Hepatocyte (in vitro differentiated cells): ENCODE measurements at regions not wholly inside any gene's neighbourhood (a gene's known extent, or its start where the extent isn't known, plus 50 kb on each side); places are given as distances from the start of the nearest gene placed in this dataset.

Experiments
- DNase-seq: peaks from one replicate; pipeline ENCODE4 v3.0.0-alpha.2; 2016; ENCODE audit warnings: low spot score
- H2AFZ ChIP-seq: fragments of 200-600 bp; sonication (generic); 2 replicates; pipeline ENCODE4 v1.6.0; 2016; ENCODE audit warnings: antibody characterized with exemption, mild to moderate bottlenecking
- H3K27ac ChIP-seq: fragments of 200-600 bp; sonication (generic); 2 replicates; pipeline ENCODE4 v1.5.1; 2016; ENCODE audit warnings: mild to moderate bottlenecking
- H3K27me3 ChIP-seq: fragments of 200-600 bp; sonication (generic); 2 replicates; pipeline ENCODE4 v1.6.1; 2016
- H3K36me3 ChIP-seq: fragments of 200-600 bp; sonication (generic); replicated peaks from 2 replicates; pipeline ENCODE4 v1.5.1; 2016; ENCODE audit warnings: low read depth; ENCODE audit not compliant: insufficient read depth
- H3K4me1 ChIP-seq: fragments of 200-600 bp; sonication (generic); 2 replicates; pipeline ENCODE4 v1.5.1; 2016; ENCODE audit warnings: mild to moderate bottlenecking, moderate library complexity; ENCODE audit not compliant: insufficient read depth
- H3K4me2 ChIP-seq: fragments of 200-600 bp; sonication (generic); 2 replicates; pipeline ENCODE4 v1.6.0; 2016
- H3K4me3 ChIP-seq: fragments of 200-600 bp; sonication (generic); 2 replicates; pipeline ENCODE4 v1.5.1; 2016; ENCODE audit warnings: mild to moderate bottlenecking
- H3K79me2 ChIP-seq: fragments of 200-600 bp; sonication (generic); 2 replicates; pipeline ENCODE4 v1.6.0; 2017; ENCODE audit warnings: mild to moderate bottlenecking
- H3K9me2 ChIP-seq: fragments of 200-600 bp; sonication (generic); replicated peaks from 2 replicates; pipeline ENCODE4 v1.6.0; 2017; ENCODE audit warnings: mild to moderate bottlenecking; ENCODE audit not compliant: insufficient read depth
- H3K9me3 ChIP-seq: fragments of 200-600 bp; sonication (generic); 2 replicates; pipeline ENCODE4 v1.5.1; 2016; ENCODE audit warnings: low read depth, mild to moderate bottlenecking
- H4K20me1 ChIP-seq: fragments of 200-600 bp; sonication (generic); 2 replicates; pipeline ENCODE4 v1.6.0; 2016; ENCODE audit warnings: mild to moderate bottlenecking; ENCODE audit not compliant: insufficient read depth, poor library complexity, severe bottlenecking
- EZH2 ChIP-seq: fragments of 200-600 bp; sonication (generic); IDR thresholded peaks from 2 replicates; pipeline ENCODE4 v1.6.1; 2016; ENCODE audit warnings: antibody characterized with exemption, mild to moderate bottlenecking, borderline replicate concordance
- EZH2phosphoT487 ChIP-seq: fragments of 200-600 bp; sonication (generic); IDR thresholded peaks from one replicate; pipeline ENCODE4 v1.6.1; 2018; ENCODE audit warnings: antibody characterized with exemption, mild to moderate bottlenecking, low read depth, moderate library complexity; ENCODE audit not compliant: unreplicated experiment, severe bottlenecking
- WGBS: methylation state at CpG from one replicate; pipeline ENCODE4 v1.1.6; 2016; ENCODE audit warnings: low lambda C conversion rate; ENCODE audit errors: missing lambda C conversion rate; 5-methylcytosine and 5-hydroxymethylcytosine counted together
- TF ChIP-seq, protein P1 (sequence below): fragments of 200-600 bp; sonication (generic); IDR thresholded peaks from 2 replicates; pipeline ENCODE4 v1.5.1; 2016; ENCODE audit warnings: antibody characterized with exemption, mild to moderate bottlenecking; ENCODE audit not compliant: poor library complexity

DNA sequence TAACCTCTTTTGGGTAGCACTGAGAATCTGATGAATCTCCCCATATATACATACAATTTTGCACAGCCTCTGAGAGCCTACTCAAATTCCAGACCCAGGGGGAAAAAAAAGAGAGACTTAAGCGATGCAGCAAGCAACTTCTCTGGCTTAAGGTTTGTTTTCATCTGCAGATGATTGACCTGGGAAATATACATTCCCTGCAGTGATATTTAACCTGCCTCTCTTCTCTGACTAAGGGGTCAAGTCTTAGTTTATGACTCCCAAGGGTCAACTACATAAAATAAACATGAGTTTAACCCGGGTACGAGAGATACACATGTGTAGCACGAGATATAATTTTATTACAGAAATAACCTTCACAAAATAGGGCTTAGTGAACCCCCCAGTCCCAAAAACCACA, 737.8 kb downstream of the TUSC7 start:
- Histone ChIP-seq H3K4me3 (no peak overlapping the region), H3K79me2 (no peaks in the 10 kb centered on the region), H3K4me1 (peaks cover 5% of the 10 kb centered on the region), H3K27ac (no peak overlapping the region), H2AFZ (no peak overlapping the region), H3K9me2 (no peaks in the 10 kb centered on the region), H4K20me1 (no peaks in the 10 kb centered on the region), H3K4me2 (no peak overlapping the region), H3K27me3 (no peaks in the 10 kb centered on the region), H3K36me3 (no peaks in the 10 kb centered on the region), H3K9me3 (no peaks in the 10 kb centered on the region)
- DNase-seq, result no peak
- TF ChIP-seq EZH2 (no peak), EZH2phosphoT487 (no peak)
- TF ChIP-seq, protein P1, sequence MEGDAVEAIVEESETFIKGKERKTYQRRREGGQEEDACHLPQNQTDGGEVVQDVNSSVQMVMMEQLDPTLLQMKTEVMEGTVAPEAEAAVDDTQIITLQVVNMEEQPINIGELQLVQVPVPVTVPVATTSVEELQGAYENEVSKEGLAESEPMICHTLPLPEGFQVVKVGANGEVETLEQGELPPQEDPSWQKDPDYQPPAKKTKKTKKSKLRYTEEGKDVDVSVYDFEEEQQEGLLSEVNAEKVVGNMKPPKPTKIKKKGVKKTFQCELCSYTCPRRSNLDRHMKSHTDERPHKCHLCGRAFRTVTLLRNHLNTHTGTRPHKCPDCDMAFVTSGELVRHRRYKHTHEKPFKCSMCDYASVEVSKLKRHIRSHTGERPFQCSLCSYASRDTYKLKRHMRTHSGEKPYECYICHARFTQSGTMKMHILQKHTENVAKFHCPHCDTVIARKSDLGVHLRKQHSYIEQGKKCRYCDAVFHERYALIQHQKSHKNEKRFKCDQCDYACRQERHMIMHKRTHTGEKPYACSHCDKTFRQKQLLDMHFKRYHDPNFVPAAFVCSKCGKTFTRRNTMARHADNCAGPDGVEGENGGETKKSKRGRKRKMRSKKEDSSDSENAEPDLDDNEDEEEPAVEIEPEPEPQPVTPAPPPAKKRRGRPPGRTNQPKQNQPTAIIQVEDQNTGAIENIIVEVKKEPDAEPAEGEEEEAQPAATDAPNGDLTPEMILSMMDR, result no peak
- WGBS, result 78% methylated on average over 4 of the region's 4 CpGs

DNA sequence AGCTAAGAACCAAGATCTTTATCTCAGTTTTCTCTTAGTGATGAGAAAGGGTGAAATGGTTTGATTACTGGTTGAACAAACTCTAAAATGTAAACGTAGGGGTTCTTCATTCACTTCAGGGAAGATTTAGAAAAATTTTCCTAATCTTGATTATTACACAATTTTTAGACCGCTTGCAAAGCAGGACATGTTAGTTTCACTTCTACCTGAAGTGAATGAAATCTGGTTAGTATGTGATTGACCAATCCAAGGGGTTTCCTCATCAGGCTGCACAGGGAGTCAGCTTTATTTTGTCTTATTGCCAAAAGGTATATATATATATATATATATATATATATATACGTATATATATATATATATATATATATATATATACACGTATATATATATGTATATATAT, 740.4 kb downstream of the TUSC7 start:
- H3K9me3 ChIP-seq, result no peaks in the 10 kb centered on the region
- no peak overlapping the region for H3K4me2 ChIP-seq
- no peaks in the 10 kb centered on the region for H3K36me3 ChIP-seq
- TF ChIP-seq EZH2phosphoT487 (no peak), EZH2 (no peak)
- TF ChIP-seq, protein P1, result no peak
- no peaks in the 10 kb centered on the region for H3K79me2 ChIP-seq
- no peaks in the 10 kb centered on the region for H3K4me1 ChIP-seq
- H3K4me3 ChIP-seq, result no peak overlapping the region
- H3K27me3 ChIP-seq, result no peaks in the 10 kb centered on the region
- 86% methylated on average over 2 of the region's 4 CpGs for WGBS
- no peak overlapping the region for H2AFZ ChIP-seq
- H3K27ac ChIP-seq, result no peak overlapping the region
- H4K20me1 ChIP-seq, result no peaks in the 10 kb centered on the region
- no peaks in the 10 kb centered on the region for H3K9me2 ChIP-seq
- DNase-seq, result no peak

DNA sequence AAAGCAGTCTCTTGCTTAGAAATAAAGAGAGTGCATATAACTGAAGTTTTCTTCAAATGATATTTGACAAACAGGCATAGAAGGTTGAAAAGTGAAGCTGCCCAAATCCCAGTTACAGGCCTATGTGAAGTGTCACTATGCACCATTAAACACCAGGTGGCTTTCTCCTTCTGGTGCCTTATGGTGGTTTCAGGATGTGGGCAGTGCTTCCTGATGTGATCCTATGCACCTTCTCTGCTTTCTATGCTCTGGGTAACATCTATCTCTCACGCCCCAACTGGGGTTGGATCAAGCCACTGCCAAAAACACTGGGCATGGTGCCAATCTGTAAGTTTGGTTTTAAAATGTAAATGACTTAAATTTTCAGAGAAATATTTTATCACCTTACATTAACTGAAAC, 744.7 kb downstream of the TUSC7 start:
- H2AFZ ChIP-seq, result no peak overlapping the region
- H3K4me2 ChIP-seq, result no peak overlapping the region
- H3K9me2 ChIP-seq, result no peaks in the 10 kb centered on the region
- H3K9me3 ChIP-seq, result no peaks in the 10 kb centered on the region
- H3K27ac ChIP-seq, result no peak overlapping the region
- no peaks in the 10 kb centered on the region for H3K4me1 ChIP-seq
- no peaks in the 10 kb centered on the region for H3K36me3 ChIP-seq
- 91% methylated on average over 1 of the region's 1 CpG for WGBS
- TF ChIP-seq, protein P1, result no peak
- no peak for TF ChIP-seq EZH2
- TF ChIP-seq EZH2phosphoT487, result no peak
- no peak overlapping the region for H3K4me3 ChIP-seq
- no peaks in the 10 kb centered on the region for H3K27me3 ChIP-seq
- DNase-seq, result no peak
- no peaks in the 10 kb centered on the region for H3K79me2 ChIP-seq
- no peaks in the 10 kb centered on the region for H4K20me1 ChIP-seq

DNA sequence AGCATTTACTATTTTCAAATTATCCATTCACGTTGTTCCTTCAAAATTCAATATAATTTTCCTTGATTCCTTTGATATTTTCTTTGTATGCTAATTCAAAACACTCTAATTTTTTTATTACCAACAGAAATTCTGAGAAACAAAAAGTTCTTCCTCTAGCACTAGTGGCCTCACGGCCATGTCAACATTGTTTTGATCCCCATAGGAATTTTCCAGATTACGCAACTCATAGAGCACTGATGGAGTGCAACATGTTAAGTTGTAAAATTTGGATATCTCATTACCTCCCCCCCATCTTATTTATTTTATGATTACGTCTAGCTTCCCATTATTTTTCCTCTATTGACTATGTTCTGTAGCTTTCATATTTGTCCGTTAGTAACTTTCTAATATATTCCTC, 745.3 kb downstream of the TUSC7 start:
- WGBS, result 94% methylated on average over 5 of the region's 5 CpGs
- Histone ChIP-seq H3K9me3 (no peaks in the 10 kb centered on the region), H3K27ac (no peak overlapping the region), H2AFZ (no peak overlapping the region), H3K79me2 (no peaks in the 10 kb centered on the region), H3K4me1 (no peaks in the 10 kb centered on the region), H3K4me2 (no peak overlapping the region), H3K9me2 (no peaks in the 10 kb centered on the region), H3K27me3 (no peaks in the 10 kb centered on the region), H3K36me3 (no peaks in the 10 kb centered on the region), H3K4me3 (no peak overlapping the region), H4K20me1 (no peaks in the 10 kb centered on the region)
- DNase-seq, result no peak
- TF ChIP-seq EZH2 (no peak), EZH2phosphoT487 (no peak)
- TF ChIP-seq, protein P1, result no peak
